NCI-H1930 (cell line): ENCODE measurements at regions not wholly inside any gene's neighbourhood (a gene's known extent, or its start where the extent isn't known, plus 50 kb on each side); places are given as distances from the start of the nearest gene placed in this dataset.

Experiments
- DNase-seq, 2 experiments: peaks; one replicate each; lab custom pipeline; 2025; lab: John Stamatoyannopoulos, UW

GRCh38 chr6:84464471-84464870 is 237.0 kb upstream of the CEP162 start:
- no peak for DNase-seq

- DNase-seq, result no peak
Observed at GRCh38 chr6:84462698-84463097, 235.3 kb upstream of the CEP162 start.

GRCh38 chr6:84461461-84461860 is 234.0 kb upstream of the CEP162 start:
- DNase-seq, result no peak

GRCh38 chr6:84460491-84460890 is 233.0 kb upstream of the CEP162 start:
- no peak for DNase-seq

GRCh38 chr6:84459401-84459800 is 232.0 kb upstream of the CEP162 start:
- no peak for DNase-seq

- no peak for DNase-seq
Observed at GRCh38 chr6:84458271-84458670, 230.8 kb upstream of the CEP162 start.

- DNase-seq, result no peak
Observed at GRCh38 chr6:84457276-84457675, 229.8 kb upstream of the CEP162 start.

- DNase-seq, result no peak
Observed at GRCh38 chr6:84456803-84457202, 229.4 kb upstream of the CEP162 start.

GRCh38 chr6:84455511-84456029 is 228.1 kb upstream of the CEP162 start:
- no peak for DNase-seq

GRCh38 chr6:84453499-84453898 is 226.1 kb upstream of the CEP162 start:
- no peak for DNase-seq

- DNase-seq, result no peak
Observed at GRCh38 chr6:84450018-84450417, 222.6 kb upstream of the CEP162 start.

GRCh38 chr6:84449220-84449619 is 221.8 kb upstream of the CEP162 start:
- no peak for DNase-seq

GRCh38 chr6:84448331-84448730 is 220.9 kb upstream of the CEP162 start:
- DNase-seq, result no peak

- DNase-seq, result no peak
Observed at GRCh38 chr6:84447651-84448050, 220.2 kb upstream of the CEP162 start.

GRCh38 chr6:84445068-84445467 is 217.6 kb upstream of the CEP162 start:
- DNase-seq, result no peak

- DNase-seq, result no peak
Observed at GRCh38 chr6:84442208-84442607, 214.8 kb upstream of the CEP162 start.

GRCh38 chr6:84441456-84441855 is 214.0 kb upstream of the CEP162 start:
- no peak for DNase-seq

GRCh38 chr6:84434550-84434949 is 207.1 kb upstream of the CEP162 start:
- DNase-seq, result no peak

GRCh38 chr6:84432619-84433018 is 205.2 kb upstream of the CEP162 start:
- DNase-seq, result no peak

GRCh38 chr6:84428300-84428907 is 201.0 kb upstream of the CEP162 start:
- DNase-seq, result no peak

- no peak for DNase-seq
Observed at GRCh38 chr6:84425971-84426705, 198.7 kb upstream of the CEP162 start.

- DNase-seq, result no peak
Observed at GRCh38 chr6:84424956-84425355, 197.5 kb upstream of the CEP162 start.

GRCh38 chr6:84422380-84422968 is 195.0 kb upstream of the CEP162 start:
- peak; percentile 10 to 33 for DNase-seq
